HG03039 (cell line): ENCODE measurements at regions not wholly inside any gene's neighbourhood (a gene's known extent, or its start where the extent isn't known, plus 50 kb on each side); places are given as distances from the start of the nearest gene placed in this dataset.

Source experiments
- ATAC-seq: cut with Tn5 transposase; IDR thresholded peaks from one replicate; pipeline ENCODE4 v1.9.1; 2021; ENCODE audit warnings: mild to moderate bottlenecking, moderate library complexity; ENCODE audit not compliant: unreplicated experiment

- ATAC-seq, result no peak
Observed at GRCh38 chr2:49207204-49207603, 52.9 kb upstream of the FSHR start.
